PC-3 (cell line): ENCODE measurements at regions not wholly inside any gene's neighbourhood (a gene's known extent, or its start where the extent isn't known, plus 50 kb on each side); places are given as distances from the start of the nearest gene placed in this dataset.

Source experiments
- ATAC-seq: fragments of 200-7000 bp; cut with Tn5 transposase; 2 replicates; pipeline ENCODE4 v1.9.1; 2020; ENCODE audit warnings: mild to moderate bottlenecking, moderate library complexity
- BruUV-seq: library from RNA; stranded (reverse); fragments of 400-500 nt; replicated peaks from 2 replicates; lab custom pipeline; 2021; lab: Mats Ljungman, UMichigan
- CTCF ChIA-PET: fragments of 300-600 bp; sonication (Branson Sonifier 250); formaldehyde crosslinking; loops from one replicate; lab custom pipeline; 2022; ENCODE audit warnings: antibody characterized with exemption; lab: Charles Lee
- POLR2A ChIA-PET: fragments of 300-600 bp; sonication (Branson Sonifier 250); formaldehyde crosslinking; loops from one replicate; lab custom pipeline; 2022; ENCODE audit warnings: antibody characterized with exemption; ENCODE audit not compliant: unreplicated experiment; lab: Charles Lee
- DNase-seq: peaks from one replicate; pipeline ENCODE4 v3.0.0-alpha.2; 2015
- H2AFZ ChIP-seq: fragments of 300-600 bp; sonication (generic); 2 replicates; pipeline ENCODE4 v1.6.0; 2016; ENCODE audit warnings: antibody characterized with exemption, low read length
- H3F3A ChIP-seq: fragments of 300-600 bp; sonication (generic); one replicate; pipeline ENCODE4 v1.6.0; 2017; ENCODE audit warnings: antibody characterized with exemption, low read length, control low read depth, mild to moderate bottlenecking; ENCODE audit not compliant: unreplicated experiment
- H3K27ac ChIP-seq: fragments of 300-600 bp; sonication (generic); 2 replicates; pipeline ENCODE4 v1.5.1; 2016; ENCODE audit warnings: mild to moderate bottlenecking, low read length
- H3K27me3 ChIP-seq: fragments of 300-600 bp; sonication (generic); 2 replicates; pipeline ENCODE4 v1.6.1; 2016; ENCODE audit warnings: low read length, mixed read lengths
- H3K36me3 ChIP-seq: fragments of 300-600 bp; sonication (generic); 2 replicates; pipeline ENCODE4 v1.6.1; 2016; ENCODE audit warnings: low read depth, mixed run types, low read length, mixed read lengths
- H3K4me1 ChIP-seq: fragments of 300-600 bp; sonication (generic); 2 replicates; pipeline ENCODE4 v1.5.1; 2016; ENCODE audit warnings: low read length; ENCODE audit not compliant: insufficient read depth
- H3K4me2 ChIP-seq: fragments of 300-600 bp; sonication (generic); 2 replicates; pipeline ENCODE4 v1.6.0; 2016; ENCODE audit warnings: low read length
- H3K4me3 ChIP-seq: fragments of 300-600 bp; sonication (generic); 2 replicates; pipeline ENCODE4 v1.5.1; 2016; ENCODE audit warnings: mild to moderate bottlenecking, low read length, mixed read lengths
- H3K79me2 ChIP-seq: fragments of 300-600 bp; sonication (generic); 2 replicates; pipeline ENCODE4 v1.6.1; 2017; ENCODE audit warnings: low read length, mixed read lengths
- H3K9ac ChIP-seq: fragments of 300-600 bp; sonication (generic); 2 replicates; pipeline ENCODE4 v1.6.0; 2016; ENCODE audit warnings: mild to moderate bottlenecking, low read length
- H3K9me2 ChIP-seq: fragments of 300-600 bp; sonication (generic); replicated peaks from 2 replicates; pipeline ENCODE4 v1.6.1; 2016; ENCODE audit warnings: mixed run types, low read length, mixed read lengths
- H3K9me3 ChIP-seq: fragments of 300-600 bp; sonication (generic); 2 replicates; pipeline ENCODE4 v1.6.1; 2016; ENCODE audit warnings: low read length, mixed read lengths
- H4K20me1 ChIP-seq: fragments of 300-600 bp; sonication (generic); 2 replicates; pipeline ENCODE4 v1.6.1; 2016; ENCODE audit warnings: low read length, mixed read lengths
- CTCF ChIP-seq: fragments of 300-600 bp; sonication (generic); conservative IDR thresholded peaks from 2 replicates; pipeline ENCODE4 v1.5.1; 2017; ENCODE audit warnings: antibody characterized with exemption, low read depth, mild to moderate bottlenecking, low read length
- EZH2 ChIP-seq: fragments of 300-600 bp; sonication (generic); IDR thresholded peaks from one replicate; pipeline ENCODE4 v1.6.1; 2017; ENCODE audit warnings: antibody characterized with exemption, mild to moderate bottlenecking, low read length; ENCODE audit not compliant: unreplicated experiment
- EZH2phosphoT487 ChIP-seq: fragments of 300-600 bp; sonication (generic); IDR thresholded peaks from 2 replicates; pipeline ENCODE4 v1.6.1; 2018; ENCODE audit warnings: mild to moderate bottlenecking, antibody characterized with exemption, low read length, borderline replicate concordance
- intact Hi-C: fragments of 100-400 bp; cut with micrococcal nuclease; formaldehyde crosslinking; loops from 2 replicates; pipeline ENCODE4 v1.9.0; 2023

- DNase-seq = peak; percentile 57
- Histone ChIP-seq H3K4me3 (no peak overlapping the region), H3K4me1 (no peaks in the 10 kb centered on the region), H3K9ac (no peak overlapping the region), H4K20me1 (no peaks in the 10 kb centered on the region), H3K9me2 (no peaks in the 10 kb centered on the region), H3K27me3 (peaks cover 12% of the 10 kb centered on the region; the same call in 1 of the 2 replicates), H3F3A (no peaks in the 10 kb centered on the region), H3K27ac (no peak overlapping the region), H3K9me3 (no peaks in the 10 kb centered on the region), H2AFZ (no peak overlapping the region), H3K36me3 (no peaks in the 10 kb centered on the region), H3K4me2 (no peak overlapping the region), H3K79me2 (no peaks in the 10 kb centered on the region)
- POLR2A ChIA-PET = no interaction called here
- intact Hi-C loops = no loop called here
- TF ChIP-seq CTCF = peak; percentile 85
- TF ChIP-seq EZH2 = no peak
- no peak for TF ChIP-seq EZH2phosphoT487
- no peak; the same call in 1 of the 2 replicates for ATAC-seq
- CTCF ChIA-PET = no interaction called here
- no TSS peak for BruUV-seq
Observed at GRCh38 chr6:40308533-40309306, 278.4 kb downstream of the LRFN2 start.

- Histone ChIP-seq H3F3A (no peaks in the 10 kb centered on the region), H3K27ac (no peak overlapping the region), H3K79me2 (no peaks in the 10 kb centered on the region), H3K9ac (no peak overlapping the region), H3K27me3 (peaks cover 12% of the 10 kb centered on the region; the same call in 1 of the 2 replicates), H3K4me3 (no peak overlapping the region), H3K36me3 (no peaks in the 10 kb centered on the region), H3K4me1 (no peaks in the 10 kb centered on the region), H3K4me2 (no peak overlapping the region), H4K20me1 (no peaks in the 10 kb centered on the region), H3K9me2 (no peaks in the 10 kb centered on the region), H3K9me3 (no peaks in the 10 kb centered on the region), H2AFZ (no peak overlapping the region)
- DNase-seq (peak; percentile 13), ATAC-seq (no peak)
- intact Hi-C loops = no loop called here
- CTCF ChIA-PET = no interaction called here
- BruUV-seq = no TSS peak
- POLR2A ChIA-PET = no interaction called here
- TF ChIP-seq EZH2 (no peak), EZH2phosphoT487 (no peak), CTCF (no peak)
Observed at GRCh38 chr6:40307712-40308111, 279.5 kb downstream of the LRFN2 start.

GRCh38 chr6:40302856-40303454, 284.2 kb downstream of the LRFN2 start:
- H3K79me2 ChIP-seq = no peaks in the 10 kb centered on the region
- no peaks in the 10 kb centered on the region for H3K9me2 ChIP-seq
- no peak for TF ChIP-seq EZH2
- TF ChIP-seq CTCF = no peak
- TF ChIP-seq EZH2phosphoT487 = no peak
- H2AFZ ChIP-seq = no peak overlapping the region
- no TSS peak for BruUV-seq
- no peaks in the 10 kb centered on the region for H3F3A ChIP-seq
- intact Hi-C loops = no loop called here
- DNase-seq (no peak), ATAC-seq (no peak)
- H3K9me3 ChIP-seq = no peaks in the 10 kb centered on the region
- no peak overlapping the region for H3K27ac ChIP-seq
- CTCF ChIA-PET = no interaction called here
- no peak overlapping the region for H3K4me2 ChIP-seq
- no peak overlapping the region for H3K9ac ChIP-seq
- no peaks in the 10 kb centered on the region for H3K36me3 ChIP-seq
- POLR2A ChIA-PET = no interaction called here
- H3K4me3 ChIP-seq = no peak overlapping the region
- no peaks in the 10 kb centered on the region for H3K27me3 ChIP-seq
- no peaks in the 10 kb centered on the region for H4K20me1 ChIP-seq
- no peaks in the 10 kb centered on the region for H3K4me1 ChIP-seq
